ENCODE measurements at regions not wholly inside any gene's neighbourhood (a gene's known extent, or its start where the extent isn't known, plus 50 kb on each side); places are given as distances from the start of the nearest gene placed in this dataset.

- DNase-seq (ENCODE audit: low read depth in 2 of 2): no peak
Measured at GRCh38 chr14:30786701-30787100, 87.7 kb upstream of the COCH start.

GRCh38 chr14:30790827-30791226, 83.5 kb upstream of the COCH start:
- no peak for DNase-seq (ENCODE audit: low read depth in 2 of 2)

GRCh38 chr14:30791522-30792351, 82.6 kb upstream of the COCH start:
- no peak for DNase-seq (ENCODE audit: low read depth in 2 of 2)

GRCh38 chr14:30796707-30797106, 77.7 kb upstream of the COCH start:
- no peak for DNase-seq (ENCODE audit: low read depth in 2 of 2)

- no peak for DNase-seq (ENCODE audit: low read depth in 2 of 2)
Measured at GRCh38 chr14:30798516-30798915, 75.8 kb upstream of the COCH start.

GRCh38 chr14:30798961-30799360, 75.4 kb upstream of the COCH start:
- no peak for DNase-seq (ENCODE audit: low read depth in 2 of 2)

- DNase-seq (ENCODE audit: low read depth in 2 of 2): no peak
Measured at GRCh38 chr14:30799933-30800332, 74.4 kb upstream of the COCH start.

- DNase-seq (ENCODE audit: low read depth in 2 of 2): peak in 1 of 2 donors; percentile 7
Measured at GRCh38 chr14:30803185-30803584, 71.2 kb upstream of the COCH start.

- DNase-seq (ENCODE audit: low read depth in 2 of 2): no peak
Measured at GRCh38 chr14:30805284-30805683, 69.1 kb upstream of the COCH start.

- no peak for DNase-seq (ENCODE audit: low read depth in 2 of 2)
Measured at GRCh38 chr14:30808576-30808975, 65.8 kb upstream of the COCH start.

GRCh38 chr14:30813216-30813615, 61.1 kb upstream of the COCH start:
- DNase-seq (ENCODE audit: low read depth in 2 of 2): no peak

GRCh38 chr14:30820674-30821073, 53.7 kb upstream of the COCH start:
- no peak for DNase-seq (ENCODE audit: low read depth in 2 of 2)

GRCh38 chr14:30822080-30822571, 52.2 kb upstream of the COCH start:
- no peak for DNase-seq (ENCODE audit: low read depth in 2 of 2)
